NCI-H748 (cell line): ENCODE measurements at regions not wholly inside any gene's neighbourhood (a gene's known extent, or its start where the extent isn't known, plus 50 kb on each side); places are given as distances from the start of the nearest gene placed in this dataset.

ENCODE experiments used
- DNase-seq: peaks from one replicate; lab custom pipeline; 2025; ENCODE audit not compliant: unreplicated experiment; lab: John Stamatoyannopoulos, UW

GRCh38 chr20:23207826-23208540 lies 121.9 kb upstream of the CD93 start:
- DNase-seq = no peak

- no peak for DNase-seq
Observed at GRCh38 chr20:23206995-23207394, 120.9 kb upstream of the CD93 start.

DNA sequence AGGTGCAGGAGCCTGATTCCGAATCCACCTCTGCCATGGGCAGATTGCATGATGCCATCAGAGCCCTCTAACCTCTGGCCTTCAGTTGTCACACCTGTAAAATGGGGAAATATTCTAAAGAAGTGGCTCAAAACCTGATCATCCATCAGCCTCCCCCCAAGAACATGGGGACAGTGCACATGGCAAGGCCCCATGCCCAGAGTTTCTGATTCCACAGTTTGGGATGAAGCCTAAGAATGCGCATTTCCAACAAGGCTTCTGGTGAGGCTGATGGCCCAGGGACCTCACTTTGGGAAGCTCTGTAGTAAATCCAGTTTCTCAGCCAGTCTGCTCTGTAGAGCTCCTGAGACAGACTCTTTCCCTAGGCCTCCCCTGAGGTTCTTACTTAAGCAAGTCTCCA lies 119.9 kb upstream of the CD93 start:
- DNase-seq = no peak

GRCh38 chr20:23205611-23206041 lies 119.5 kb upstream of the CD93 start:
- DNase-seq = no peak

DNA sequence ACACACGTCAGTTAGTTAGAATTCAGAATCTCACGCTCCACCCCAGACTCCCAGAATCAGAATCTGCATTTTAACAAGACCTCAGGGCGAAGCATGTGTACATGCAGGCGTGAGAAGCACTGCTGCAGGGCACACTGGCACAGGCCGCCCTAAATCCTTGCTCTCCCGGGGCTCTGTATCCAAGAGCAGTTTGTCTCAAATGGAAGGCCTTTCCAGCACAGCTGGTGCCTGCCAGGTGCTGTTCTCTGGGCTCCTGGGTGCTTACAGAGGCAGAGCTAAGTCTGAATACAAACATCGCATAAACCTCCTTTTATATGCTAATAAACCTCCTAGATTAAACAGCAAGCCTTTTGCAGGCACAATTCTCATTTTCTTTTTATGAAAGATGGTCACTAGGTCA lies 119.1 kb upstream of the CD93 start:
- DNase-seq = no peak

DNA sequence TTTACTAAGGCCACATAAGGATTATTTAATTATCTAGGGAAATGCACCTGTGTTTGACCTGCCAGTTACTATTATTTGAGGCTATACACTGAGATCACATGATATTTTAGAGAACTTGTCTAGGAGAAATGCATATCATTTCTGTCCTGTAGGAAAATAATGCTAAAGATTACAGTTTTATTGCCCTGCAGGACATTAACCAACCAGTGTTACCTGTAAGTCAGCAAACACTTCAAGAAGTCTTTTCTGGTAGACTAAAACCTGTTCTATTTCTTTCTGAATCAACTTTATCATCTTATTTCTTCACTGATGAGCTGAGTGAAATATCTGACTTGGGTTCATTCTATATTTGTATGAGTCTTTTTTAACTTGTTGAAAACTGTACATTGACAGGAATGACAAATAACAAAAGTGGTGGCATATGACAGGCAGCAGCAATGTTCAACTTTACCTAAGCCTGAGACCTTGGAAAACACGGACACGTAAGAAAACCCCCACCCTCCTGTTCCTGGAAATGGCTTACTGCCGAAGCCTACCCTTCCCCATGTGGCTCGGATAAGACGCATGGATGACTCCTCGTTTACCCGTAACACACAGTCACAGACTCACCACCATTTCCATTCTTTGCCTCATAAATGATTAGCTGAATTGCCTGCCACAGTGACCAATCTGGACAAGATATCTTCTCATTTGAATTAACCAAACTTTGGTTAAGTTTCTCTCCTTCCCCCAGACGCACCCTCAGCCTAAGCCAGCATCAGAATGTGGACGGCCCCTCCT lies 118.0 kb upstream of the CD93 start:
- no peak for DNase-seq

- DNase-seq = no peak
Observed at GRCh38 chr20:23203310-23203709, 117.2 kb upstream of the CD93 start.

DNA sequence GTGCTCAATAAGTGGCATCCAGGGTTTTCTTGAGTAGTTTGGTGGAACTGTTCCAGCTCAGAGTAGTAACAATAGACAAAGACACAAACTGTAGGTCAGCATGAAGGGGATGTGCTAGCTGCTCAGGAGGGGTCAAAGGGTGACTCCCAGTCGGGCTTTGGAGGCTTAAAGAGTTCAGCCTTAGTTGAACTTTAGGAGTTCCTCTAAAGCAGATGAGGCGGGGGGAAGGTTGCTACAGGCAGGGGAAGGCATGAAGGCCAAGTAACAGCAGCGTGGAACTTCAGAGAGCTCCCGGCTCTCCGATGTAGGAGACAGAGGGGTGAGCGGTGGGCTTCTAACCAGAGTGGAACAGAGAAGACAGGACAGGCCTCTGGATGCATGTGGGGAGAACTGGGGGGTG lies 115.5 kb upstream of the CD93 start:
- DNase-seq = no peak

GRCh38 chr20:23200914-23201313 lies 114.8 kb upstream of the CD93 start:
- peak; percentile 84 for DNase-seq

- no peak for DNase-seq
Observed at GRCh38 chr20:23200413-23200812, 114.3 kb upstream of the CD93 start.

DNA sequence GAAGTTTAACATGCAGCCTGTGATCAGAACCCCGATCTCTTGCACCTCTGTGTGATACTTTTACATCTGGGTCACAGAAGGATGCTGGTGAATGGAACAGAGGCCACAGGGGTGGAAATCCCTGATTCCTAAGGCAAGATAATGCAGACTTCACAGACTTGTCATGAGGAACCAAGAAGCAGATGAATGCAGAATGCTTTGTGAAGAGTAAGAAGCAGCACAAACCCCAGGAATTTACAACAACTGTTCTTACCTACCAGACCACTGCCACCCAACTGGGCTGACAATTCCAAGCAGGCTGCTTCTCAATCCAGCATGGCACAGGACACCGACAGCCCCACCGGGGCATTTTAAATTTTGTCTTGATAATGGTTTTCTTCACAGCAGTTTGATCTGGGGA lies 113.2 kb upstream of the CD93 start:
- DNase-seq = no peak

- no peak for DNase-seq
Observed at GRCh38 chr20:23198815-23199214, 112.7 kb upstream of the CD93 start.

GRCh38 chr20:23197836-23198235 lies 111.7 kb upstream of the CD93 start:
- DNase-seq = no peak

DNA sequence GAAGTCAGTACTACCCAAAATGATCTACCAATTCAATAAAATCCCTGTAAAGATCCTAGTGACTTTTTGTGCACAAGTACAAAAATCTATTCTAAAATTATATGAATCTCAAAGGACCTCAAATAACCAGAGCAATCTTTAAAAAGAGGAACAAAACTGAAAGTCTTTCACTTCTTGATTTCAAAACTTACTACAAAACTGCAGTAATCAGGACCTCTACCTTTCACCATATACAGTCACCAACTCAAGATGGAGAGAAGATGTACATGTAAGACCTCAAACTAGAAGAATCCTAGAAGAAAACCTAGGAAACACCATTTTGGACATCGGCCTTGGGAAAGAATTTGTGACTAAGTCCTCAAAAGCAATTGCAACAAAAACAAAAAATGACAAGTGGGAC lies 109.5 kb upstream of the CD93 start:
- DNase-seq = no peak

- DNase-seq = no peak
Observed at GRCh38 chr20:23193801-23194384, 107.8 kb upstream of the CD93 start.

DNA sequence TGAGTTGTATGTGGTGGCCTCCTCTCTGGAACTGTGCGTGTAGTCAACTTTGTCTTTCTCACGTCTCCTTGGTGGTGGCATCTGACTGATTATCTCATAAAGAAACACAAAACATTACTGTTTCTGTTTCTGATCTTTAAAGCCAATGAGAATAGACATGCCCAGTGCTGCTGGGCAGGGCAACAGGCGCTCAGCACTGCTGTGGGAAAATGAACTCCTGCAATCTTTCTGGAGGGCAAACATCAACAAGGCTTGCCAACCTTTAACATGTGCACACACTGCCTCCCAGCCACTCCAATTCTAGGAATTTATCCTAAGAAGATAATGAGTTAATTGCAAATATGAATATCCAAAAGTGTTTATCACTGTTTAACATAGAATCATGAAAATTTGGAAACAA lies 106.3 kb upstream of the CD93 start:
- DNase-seq = no peak

DNA sequence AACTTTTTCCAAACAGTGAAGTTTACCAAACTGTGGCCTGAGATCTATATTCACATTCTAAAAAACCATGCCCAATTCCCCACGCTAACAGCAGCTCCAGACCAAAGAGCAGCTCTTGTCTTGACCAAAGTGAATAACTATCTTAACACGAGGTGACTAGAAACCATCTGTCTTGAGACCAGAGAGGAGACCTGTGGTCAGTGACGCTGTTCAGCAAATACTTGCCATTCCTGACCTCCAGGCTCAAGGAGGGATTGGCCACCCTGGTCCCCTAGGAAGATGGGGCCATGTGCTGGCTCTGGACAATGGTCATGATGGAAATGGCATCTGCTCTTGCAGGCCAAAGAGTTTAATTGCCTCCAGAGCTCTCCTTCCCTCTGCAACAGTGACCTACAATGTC lies 104.4 kb upstream of the CD93 start:
- DNase-seq = no peak

DNA sequence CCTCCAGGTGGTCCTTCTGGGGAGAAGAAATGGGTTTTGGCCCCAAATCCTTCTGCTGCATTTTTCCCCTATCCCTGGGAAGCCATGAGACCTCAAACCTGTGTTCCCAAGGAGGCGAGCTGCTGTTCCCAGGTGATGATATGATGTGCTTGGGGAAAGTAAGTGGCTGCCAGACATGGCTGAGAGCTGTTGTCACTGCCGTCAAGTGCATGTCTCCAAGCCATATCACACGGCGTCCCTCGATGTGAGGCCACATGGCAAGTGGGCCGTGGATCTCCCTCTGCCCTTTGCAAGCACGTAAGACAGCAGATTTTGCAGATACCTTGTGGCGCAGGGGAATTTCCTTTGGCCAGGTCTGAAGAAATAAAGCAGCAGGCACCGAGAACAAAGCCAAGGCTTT lies 103.7 kb upstream of the CD93 start:
- DNase-seq = no peak

GRCh38 chr20:23189341-23189740 lies 103.2 kb upstream of the CD93 start:
- no peak for DNase-seq

DNA sequence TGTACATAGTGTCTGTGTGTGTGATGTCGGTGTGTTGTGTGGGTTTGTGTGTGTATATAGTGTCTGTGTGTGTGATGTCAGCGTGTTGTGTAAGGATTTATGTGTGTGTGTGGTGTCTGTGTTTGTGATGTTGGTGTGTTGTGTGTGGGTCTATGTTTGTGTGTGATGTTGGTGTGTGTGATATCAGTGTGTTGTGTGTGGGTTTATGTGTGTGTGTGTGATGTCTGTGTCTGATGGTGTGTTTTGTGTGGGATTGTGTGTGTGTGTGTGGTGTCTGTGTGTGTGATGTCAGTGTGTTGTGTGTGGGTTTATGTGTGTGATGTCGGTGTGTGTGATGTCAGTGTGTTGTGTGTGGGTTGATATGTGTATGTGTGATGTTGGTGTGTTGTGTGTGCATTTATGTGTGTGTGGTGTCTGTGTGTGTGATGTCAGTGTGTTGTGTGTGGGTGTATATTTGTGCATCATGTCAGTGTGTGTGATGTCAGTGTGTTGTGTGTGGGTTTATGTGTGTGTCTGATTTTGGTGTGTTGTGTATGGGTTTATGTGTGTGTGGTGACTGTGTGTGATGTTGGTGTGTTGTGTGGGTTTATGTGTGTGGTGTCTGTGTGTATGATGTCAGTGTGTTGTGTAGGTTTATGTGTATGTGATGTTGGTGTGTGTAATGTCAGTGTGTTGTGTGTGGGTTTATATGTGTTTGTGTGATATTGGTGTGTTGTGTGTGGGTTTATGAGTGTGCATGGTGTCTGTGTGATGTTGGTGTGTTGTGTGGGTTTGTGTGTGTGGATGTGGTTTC lies 102.4 kb upstream of the CD93 start:
- DNase-seq = no peak

- DNase-seq = no peak
Observed at GRCh38 chr20:23187751-23188150, 101.6 kb upstream of the CD93 start.

GRCh38 chr20:23186808-23187207 lies 100.7 kb upstream of the CD93 start:
- no peak for DNase-seq
